Effector memory CD4-positive, alpha-beta T cell (primary cell): ENCODE measurements at regions not wholly inside any gene's neighbourhood (a gene's known extent, or its start where the extent isn't known, plus 50 kb on each side); places are given as distances from the start of the nearest gene placed in this dataset.

ENCODE experiments used
- DNase-seq, 3 donors: peaks; one replicate each; pipeline ENCODE4 v3.0.0-alpha.2; 2020
- H3K27ac ChIP-seq: 2 replicates; pipeline ENCODE4 v1.7.0; 2013; ENCODE audit warnings: mild to moderate bottlenecking, low read length, moderate library complexity; ENCODE audit not compliant: insufficient read depth, poor library complexity, severe bottlenecking
- H3K27me3 ChIP-seq: replicated peaks from 2 replicates; pipeline ENCODE4 v1.7.0; 2013; ENCODE audit warnings: mild to moderate bottlenecking, low read length; ENCODE audit not compliant: insufficient read depth, control insufficient read depth, poor library complexity, severe bottlenecking
- H3K36me3 ChIP-seq: 2 replicates; pipeline ENCODE4 v1.7.0; 2013; ENCODE audit warnings: mild to moderate bottlenecking, low read length, moderate library complexity; ENCODE audit not compliant: control insufficient read depth, insufficient read depth
- H3K4me1 ChIP-seq: 2 replicates; pipeline ENCODE4 v1.7.0; 2013; ENCODE audit warnings: low read length, mild to moderate bottlenecking; ENCODE audit not compliant: control insufficient read depth, insufficient read depth, poor library complexity, severe bottlenecking
- H3K4me3 ChIP-seq: 2 replicates; pipeline ENCODE4 v1.7.0; 2013; ENCODE audit warnings: low read length, low read depth, mild to moderate bottlenecking; ENCODE audit not compliant: insufficient read depth, poor library complexity, severe bottlenecking
- H3K9me3 ChIP-seq: 2 replicates; pipeline ENCODE4 v1.7.0; 2013; ENCODE audit warnings: mild to moderate bottlenecking, low read length, moderate library complexity; ENCODE audit not compliant: control insufficient read depth

DNA sequence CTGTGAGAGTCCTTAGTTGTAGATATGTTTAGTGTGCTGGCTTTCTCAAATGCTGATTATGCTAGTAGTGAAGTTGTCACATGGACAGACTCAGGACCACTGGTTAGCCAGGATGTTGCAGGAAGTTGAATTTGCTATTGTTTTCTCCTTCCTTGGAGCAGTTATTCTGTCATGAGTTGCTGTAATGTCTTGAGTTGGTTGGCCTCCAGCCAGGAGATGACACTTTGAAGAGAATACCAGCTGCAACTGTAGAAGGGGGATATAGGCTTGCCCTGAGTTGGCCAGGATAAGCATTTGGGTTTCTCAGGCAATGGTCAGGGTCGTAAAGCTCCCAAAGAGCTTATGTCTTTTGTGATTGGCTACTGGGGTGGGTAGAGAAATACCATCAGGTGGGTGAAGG lies 206.7 kb downstream of the ZNF621 start:
- Histone ChIP-seq H3K36me3 (no peaks in the 10 kb centered on the region), H3K4me1 (no peaks in the 10 kb centered on the region), H3K27me3 (no peaks in the 10 kb centered on the region), H3K4me3 (no peak overlapping the region), H3K27ac (no peak overlapping the region), H3K9me3 (no peaks in the 10 kb centered on the region)
- DNase-seq, result no peak

DNA sequence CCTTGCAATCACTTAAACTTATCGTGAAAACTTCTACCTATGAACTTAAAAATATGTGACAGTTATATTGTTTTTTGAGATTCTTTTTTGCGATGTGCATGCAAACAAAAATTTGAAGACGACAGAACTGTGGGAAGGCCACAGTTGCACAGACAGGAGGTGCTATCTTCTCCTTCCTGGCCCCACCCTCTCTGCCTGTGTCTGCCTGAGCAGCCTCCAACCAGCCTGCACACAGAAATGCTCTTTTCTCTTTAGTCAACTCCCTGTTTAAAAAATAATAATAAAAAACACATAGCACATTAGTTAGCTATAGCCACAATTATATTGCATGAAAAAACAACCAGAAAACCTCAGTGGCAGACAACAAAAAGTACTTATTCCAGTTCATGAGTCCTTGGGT lies 212.2 kb downstream of the ZNF621 start:
- no peaks in the 10 kb centered on the region for H3K9me3 ChIP-seq
- H3K4me3 ChIP-seq, result no peak overlapping the region
- no peaks in the 10 kb centered on the region for H3K4me1 ChIP-seq
- H3K36me3 ChIP-seq, result no peaks in the 10 kb centered on the region
- no peaks in the 10 kb centered on the region for H3K27me3 ChIP-seq
- DNase-seq, result no peak
- no peak overlapping the region for H3K27ac ChIP-seq

DNA sequence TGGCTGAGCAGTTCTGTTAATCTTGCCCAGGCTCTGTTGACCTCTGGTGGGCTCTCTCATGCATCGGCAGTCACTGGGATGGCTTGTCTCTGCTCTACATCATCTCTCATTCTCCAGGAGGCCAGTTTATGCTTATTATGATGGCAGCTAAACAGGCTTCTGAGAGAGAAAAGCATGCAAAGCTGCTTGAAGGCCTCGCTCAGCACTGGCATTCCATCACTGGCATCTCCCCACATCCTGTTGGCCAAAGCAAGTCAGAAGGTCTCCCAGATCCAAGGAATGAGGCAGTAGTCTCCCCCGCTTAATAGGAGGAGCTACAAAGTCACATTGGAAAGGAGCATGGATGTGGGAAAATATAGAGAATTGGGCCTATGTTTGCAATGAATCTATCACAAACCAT lies 212.6 kb downstream of the ZNF621 start:
- Histone ChIP-seq H3K9me3 (no peaks in the 10 kb centered on the region), H3K27me3 (no peaks in the 10 kb centered on the region), H3K27ac (no peak overlapping the region), H3K4me1 (no peaks in the 10 kb centered on the region), H3K4me3 (no peak overlapping the region), H3K36me3 (no peaks in the 10 kb centered on the region)
- no peak for DNase-seq

DNA sequence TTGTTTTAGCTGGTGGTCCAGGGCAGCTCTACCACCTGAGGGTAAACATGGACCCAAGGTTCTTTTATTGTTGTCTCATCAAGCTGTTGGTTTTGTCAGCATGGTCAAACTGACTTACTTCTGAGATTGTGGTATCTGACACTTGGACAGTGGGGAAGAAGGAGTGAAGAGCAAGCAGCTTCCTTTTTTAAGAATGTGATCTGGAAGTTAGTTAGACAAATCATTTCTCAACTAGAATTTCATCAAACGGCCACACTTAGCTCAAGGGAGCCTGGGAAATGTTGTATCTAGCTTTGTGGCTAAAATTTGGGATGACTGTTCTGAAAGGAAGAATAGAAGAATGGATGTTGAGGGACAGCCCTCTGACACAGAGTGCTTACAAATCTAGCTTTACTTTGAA lies 215.2 kb downstream of the ZNF621 start:
- Histone ChIP-seq H3K4me3 (no peak overlapping the region), H3K27ac (no peak overlapping the region), H3K4me1 (no peaks in the 10 kb centered on the region), H3K9me3 (no peaks in the 10 kb centered on the region), H3K36me3 (no peaks in the 10 kb centered on the region), H3K27me3 (no peaks in the 10 kb centered on the region)
- DNase-seq, result no peak

DNA sequence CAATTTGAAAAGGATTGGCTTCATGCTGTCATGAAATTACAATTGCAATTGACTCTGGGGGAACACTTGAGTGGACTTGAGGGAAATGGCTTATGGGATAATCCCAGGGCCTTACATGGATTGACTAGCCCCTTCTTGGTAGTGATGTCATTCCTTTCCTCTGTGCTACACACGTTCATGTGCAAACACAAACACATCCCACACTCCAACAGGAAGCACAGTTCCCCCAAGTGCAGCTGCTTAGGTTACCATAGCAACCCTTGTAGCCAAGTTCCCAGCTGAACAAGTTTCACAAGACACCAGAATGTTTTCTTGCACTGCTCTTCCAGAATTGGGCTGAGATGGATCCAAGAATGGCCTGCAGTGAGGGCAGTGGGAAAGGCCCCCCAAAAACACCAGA lies 217.0 kb downstream of the ZNF621 start:
- Histone ChIP-seq H3K4me3 (no peak overlapping the region), H3K4me1 (no peaks in the 10 kb centered on the region), H3K27me3 (no peaks in the 10 kb centered on the region), H3K27ac (no peak overlapping the region), H3K36me3 (no peaks in the 10 kb centered on the region), H3K9me3 (no peaks in the 10 kb centered on the region)
- no peak for DNase-seq

DNA sequence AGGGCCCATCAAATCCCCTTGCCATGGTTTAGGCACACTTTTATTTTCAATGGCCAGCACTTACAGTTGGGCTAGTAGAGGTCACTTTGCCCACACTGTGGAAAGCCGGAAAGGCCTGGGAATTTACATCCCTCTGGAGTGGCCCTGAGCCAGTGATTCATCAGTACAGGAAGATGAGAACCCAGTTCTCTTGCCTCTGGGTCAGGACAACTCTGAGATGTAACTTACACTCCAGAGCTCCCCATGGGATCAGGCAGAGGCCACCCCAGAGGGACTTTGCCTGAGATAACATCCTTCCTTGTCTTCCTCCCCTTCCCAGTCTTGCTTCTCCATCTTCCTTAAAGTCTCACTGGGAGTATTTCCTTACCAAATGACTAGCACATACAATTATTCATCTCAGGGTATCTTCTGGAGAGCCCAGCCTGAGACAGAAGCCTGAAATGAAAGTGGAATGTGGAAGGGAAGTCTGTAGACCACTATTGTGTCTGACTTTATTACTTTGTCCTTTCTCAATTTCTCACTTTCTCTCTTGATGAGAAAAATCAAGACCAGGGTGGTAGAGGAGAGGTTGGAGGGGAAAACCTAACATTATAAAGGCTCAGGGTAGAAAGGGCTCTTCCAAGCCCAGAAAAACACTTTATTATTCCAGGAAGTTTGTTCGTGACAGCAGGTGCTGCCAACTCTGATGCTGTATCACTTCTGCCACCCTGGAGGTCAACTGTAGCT lies 220.8 kb downstream of the ZNF621 start:
- no peaks in the 10 kb centered on the region for H3K4me1 ChIP-seq
- no peak for DNase-seq
- H3K27me3 ChIP-seq, result no peaks in the 10 kb centered on the region
- H3K4me3 ChIP-seq, result no peak overlapping the region
- no peaks in the 10 kb centered on the region for H3K36me3 ChIP-seq
- no peaks in the 10 kb centered on the region for H3K9me3 ChIP-seq
- H3K27ac ChIP-seq, result no peak overlapping the region

DNA sequence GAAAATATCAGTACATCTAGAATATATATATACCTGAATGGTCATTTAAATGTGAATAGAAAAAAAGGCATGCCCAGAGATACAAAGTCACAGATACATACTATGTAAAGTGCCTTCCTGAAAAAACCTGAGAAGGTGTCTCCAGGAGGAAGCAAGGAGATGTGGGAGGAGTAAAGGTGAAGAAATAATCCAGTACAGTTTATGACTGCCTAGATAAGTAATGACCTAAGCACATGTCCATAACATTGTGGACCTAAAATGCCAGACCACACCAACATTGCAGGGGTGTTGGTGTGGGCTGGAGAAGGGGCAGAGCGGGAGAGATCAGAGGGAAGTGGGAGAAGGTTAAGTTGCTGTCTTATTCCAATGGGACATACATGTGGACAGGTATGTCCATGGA lies 226.9 kb downstream of the ZNF621 start:
- Histone ChIP-seq H3K27ac (no peak overlapping the region), H3K4me3 (no peak overlapping the region), H3K4me1 (no peaks in the 10 kb centered on the region), H3K9me3 (no peaks in the 10 kb centered on the region), H3K27me3 (no peaks in the 10 kb centered on the region), H3K36me3 (no peaks in the 10 kb centered on the region)
- no peak for DNase-seq

DNA sequence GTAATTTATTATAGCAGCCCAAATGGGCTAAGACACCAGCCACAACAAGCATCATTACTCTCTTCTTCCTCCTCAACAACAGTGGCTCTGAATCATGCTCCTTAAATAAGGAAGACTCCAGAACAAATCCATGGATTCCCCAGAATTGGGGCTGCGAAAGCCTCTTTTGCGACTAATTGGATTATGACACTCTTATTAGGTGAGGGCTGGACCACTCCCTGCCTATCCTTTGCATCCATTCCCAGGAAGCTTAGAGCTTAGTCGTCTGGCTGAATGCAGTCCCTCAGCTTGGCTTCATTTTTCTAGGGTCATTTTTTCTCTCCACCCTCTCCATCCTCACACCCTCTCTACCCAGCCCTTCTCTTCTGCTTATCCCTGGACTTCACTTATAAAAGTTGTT lies 227.7 kb downstream of the ZNF621 start:
- no peaks in the 10 kb centered on the region for H3K27me3 ChIP-seq
- H3K27ac ChIP-seq, result no peak overlapping the region
- DNase-seq, result no peak
- H3K4me1 ChIP-seq, result no peaks in the 10 kb centered on the region
- H3K9me3 ChIP-seq, result no peaks in the 10 kb centered on the region
- no peak overlapping the region for H3K4me3 ChIP-seq
- no peaks in the 10 kb centered on the region for H3K36me3 ChIP-seq

DNA sequence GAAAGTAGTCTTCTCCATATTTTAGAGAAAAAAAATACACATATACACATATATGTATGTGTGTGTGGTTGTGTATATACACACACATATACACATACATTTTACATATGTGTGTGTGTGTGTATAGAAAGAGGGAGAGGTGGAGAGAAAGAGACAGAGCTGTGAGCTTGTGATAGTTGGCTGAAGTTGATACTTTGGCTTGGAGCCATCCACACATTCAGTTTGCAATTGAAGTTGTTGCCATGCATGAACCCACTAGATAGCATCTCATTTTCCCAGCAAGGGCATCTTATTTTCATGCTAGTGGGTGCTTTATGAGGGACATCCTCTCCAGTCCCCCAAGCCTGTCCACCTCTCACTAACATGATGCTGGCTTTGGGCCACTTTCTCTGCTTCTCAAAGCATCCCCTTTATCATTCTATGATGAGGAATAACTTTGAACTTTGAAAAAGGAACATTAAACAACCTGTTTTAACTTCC lies 228.6 kb downstream of the ZNF621 start:
- H3K4me3 ChIP-seq, result no peak overlapping the region
- no peak for DNase-seq
- no peak overlapping the region for H3K27ac ChIP-seq
- H3K27me3 ChIP-seq, result no peaks in the 10 kb centered on the region
- no peaks in the 10 kb centered on the region for H3K9me3 ChIP-seq
- no peaks in the 10 kb centered on the region for H3K4me1 ChIP-seq
- H3K36me3 ChIP-seq, result no peaks in the 10 kb centered on the region

DNA sequence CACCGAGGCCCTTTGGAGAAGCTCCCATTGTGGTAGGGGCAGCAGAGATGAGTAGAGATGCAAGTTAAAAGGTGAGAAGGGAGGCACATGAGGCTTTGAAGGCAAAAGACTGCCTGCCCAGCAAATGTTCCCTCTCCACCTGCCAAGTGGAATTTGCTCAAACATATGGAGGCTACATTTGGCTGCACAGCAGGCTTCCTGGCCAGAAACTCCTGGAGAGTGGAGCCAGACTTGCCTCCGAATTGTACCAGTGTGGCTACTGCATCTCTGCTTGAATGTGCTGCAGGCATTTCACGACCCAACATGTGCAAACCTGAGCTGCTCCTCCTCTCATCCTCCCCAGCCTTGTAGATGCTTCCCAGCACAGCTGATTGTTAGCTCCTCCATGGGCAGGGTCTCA lies 229.2 kb downstream of the ZNF621 start:
- no peak for DNase-seq

More for the DNA sequence above, 229.2 kb downstream of the ZNF621 start:
- Histone ChIP-seq H3K4me1 (no peaks in the 10 kb centered on the region), H3K4me3 (no peak overlapping the region), H3K9me3 (no peaks in the 10 kb centered on the region), H3K27ac (no peak overlapping the region), H3K27me3 (no peaks in the 10 kb centered on the region), H3K36me3 (no peaks in the 10 kb centered on the region)
